Osteoblast (primary cell): ENCODE measurements at regions not wholly inside any gene's neighbourhood (a gene's known extent, or its start where the extent isn't known, plus 50 kb on each side); places are given as distances from the start of the nearest gene placed in this dataset.

Experiments used
- DNase-seq: peaks from one replicate; pipeline ENCODE4 v3.0.0; 2011; ENCODE audit warnings: low spot score, mixed read lengths; ENCODE audit not compliant: insufficient read length; ENCODE audit errors: missing footprints
- H2AFZ ChIP-seq: 2 replicates; pipeline ENCODE4 v1.6.0; 2011; ENCODE audit warnings: mild to moderate bottlenecking, low read length
- H3K27ac ChIP-seq: 2 replicates; pipeline ENCODE4 v1.5.1; 2011; ENCODE audit warnings: mild to moderate bottlenecking, low read depth, low read length, moderate library complexity
- H3K27me3 ChIP-seq: 2 replicates; pipeline ENCODE4 v1.6.0; 2012; ENCODE audit warnings: mild to moderate bottlenecking, control low read depth, inconsistent platforms, low read length, moderate library complexity; ENCODE audit not compliant: insufficient read depth
- H3K36me3 ChIP-seq: 2 replicates; pipeline ENCODE4 v1.5.1; 2011; ENCODE audit warnings: mild to moderate bottlenecking, low read length, control low read depth, moderate library complexity; ENCODE audit not compliant: insufficient read depth
- H3K4me1 ChIP-seq: 2 replicates; pipeline ENCODE4 v1.5.1; 2011; ENCODE audit warnings: mild to moderate bottlenecking, low read length, control low read depth, moderate library complexity; ENCODE audit not compliant: insufficient read depth
- H3K4me2 ChIP-seq: 2 replicates; pipeline ENCODE4 v1.6.0; 2011; ENCODE audit warnings: mild to moderate bottlenecking, low read length; ENCODE audit not compliant: insufficient read depth
- H3K4me3 ChIP-seq: fragments of 200-600 bp; sonication (generic); 3 replicates; pipeline ENCODE4 v1.5.1; 2012; ENCODE audit warnings: mild to moderate bottlenecking, low read length, inconsistent platforms; ENCODE audit not compliant: insufficient read depth
- H3K79me2 ChIP-seq: 2 replicates; pipeline ENCODE4 v1.6.0; 2012; ENCODE audit warnings: mild to moderate bottlenecking, low read length, control low read depth, inconsistent platforms; ENCODE audit not compliant: insufficient read depth
- H3K9me3 ChIP-seq: 2 replicates; pipeline ENCODE4 v1.5.1; 2011; ENCODE audit warnings: low read depth, low read length, control low read depth
- H4K20me1 ChIP-seq: 2 replicates; pipeline ENCODE4 v1.6.0; 2012; ENCODE audit warnings: mild to moderate bottlenecking, low read length, control low read depth; ENCODE audit not compliant: insufficient read depth
- TF ChIP-seq, protein P1 (sequence below): IDR thresholded peaks from 2 replicates; pipeline ENCODE4 v1.5.1; 2011; ENCODE audit warnings: mild to moderate bottlenecking, low read depth, low read length, moderate library complexity; ENCODE audit errors: extremely low read depth

DNA sequence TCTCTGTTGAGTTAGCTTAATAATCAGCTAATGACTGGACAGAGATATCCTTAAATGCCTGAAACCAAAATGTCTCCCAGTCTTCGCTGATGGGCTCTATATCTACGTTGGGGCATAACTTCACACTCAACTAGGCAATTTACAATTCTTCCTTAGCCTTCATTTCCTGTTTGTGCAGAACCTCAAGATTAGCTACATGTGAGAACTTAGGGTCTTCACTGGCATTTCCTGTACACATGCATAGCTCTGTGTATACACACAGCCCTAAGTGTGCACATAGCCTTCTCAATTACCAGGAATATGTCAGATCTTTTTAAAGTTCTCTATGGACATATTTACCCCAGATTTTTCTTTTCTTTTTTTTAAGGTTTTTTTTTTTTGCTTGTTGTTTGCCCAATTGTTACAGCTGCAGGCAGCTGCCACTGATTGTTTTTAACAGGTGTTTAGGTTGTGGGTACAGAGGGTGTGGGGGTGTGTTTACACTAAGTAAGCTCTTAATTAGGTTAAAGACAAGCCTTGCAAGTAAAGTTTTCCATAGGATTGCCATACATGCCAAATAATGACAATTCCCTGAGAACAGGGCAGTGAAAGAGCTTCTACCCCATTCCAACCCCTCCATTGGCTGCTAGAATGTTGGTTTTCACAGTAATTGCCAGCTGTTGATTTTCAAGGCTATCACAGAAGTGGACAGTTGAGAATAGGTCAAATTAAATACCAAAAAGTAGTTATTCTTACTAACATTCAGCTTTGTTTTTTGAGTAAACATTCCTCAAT is 441.0 kb downstream of the TLE4 start:
- no peak overlapping the region for H3K4me2 ChIP-seq
- no peaks in the 10 kb centered on the region for H3K79me2 ChIP-seq
- no peaks in the 10 kb centered on the region for H4K20me1 ChIP-seq
- no peak overlapping the region for H3K4me3 ChIP-seq
- no peaks in the 10 kb centered on the region for H3K4me1 ChIP-seq
- TF ChIP-seq, protein P1, sequence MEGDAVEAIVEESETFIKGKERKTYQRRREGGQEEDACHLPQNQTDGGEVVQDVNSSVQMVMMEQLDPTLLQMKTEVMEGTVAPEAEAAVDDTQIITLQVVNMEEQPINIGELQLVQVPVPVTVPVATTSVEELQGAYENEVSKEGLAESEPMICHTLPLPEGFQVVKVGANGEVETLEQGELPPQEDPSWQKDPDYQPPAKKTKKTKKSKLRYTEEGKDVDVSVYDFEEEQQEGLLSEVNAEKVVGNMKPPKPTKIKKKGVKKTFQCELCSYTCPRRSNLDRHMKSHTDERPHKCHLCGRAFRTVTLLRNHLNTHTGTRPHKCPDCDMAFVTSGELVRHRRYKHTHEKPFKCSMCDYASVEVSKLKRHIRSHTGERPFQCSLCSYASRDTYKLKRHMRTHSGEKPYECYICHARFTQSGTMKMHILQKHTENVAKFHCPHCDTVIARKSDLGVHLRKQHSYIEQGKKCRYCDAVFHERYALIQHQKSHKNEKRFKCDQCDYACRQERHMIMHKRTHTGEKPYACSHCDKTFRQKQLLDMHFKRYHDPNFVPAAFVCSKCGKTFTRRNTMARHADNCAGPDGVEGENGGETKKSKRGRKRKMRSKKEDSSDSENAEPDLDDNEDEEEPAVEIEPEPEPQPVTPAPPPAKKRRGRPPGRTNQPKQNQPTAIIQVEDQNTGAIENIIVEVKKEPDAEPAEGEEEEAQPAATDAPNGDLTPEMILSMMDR, result no peak
- H3K27me3 ChIP-seq, result no peaks in the 10 kb centered on the region
- H3K9me3 ChIP-seq, result no peaks in the 10 kb centered on the region
- no peaks in the 10 kb centered on the region for H3K36me3 ChIP-seq
- DNase-seq, result no peak
- no peak overlapping the region for H3K27ac ChIP-seq
- H2AFZ ChIP-seq, result no peak overlapping the region

GRCh38 chr9:80009204-80009603 is 437.4 kb downstream of the TLE4 start:
- no peaks in the 10 kb centered on the region for H3K36me3 ChIP-seq
- DNase-seq, result no peak
- TF ChIP-seq, protein P1, result no peak
- H3K4me2 ChIP-seq, result no peak overlapping the region
- H3K79me2 ChIP-seq, result no peaks in the 10 kb centered on the region
- no peak overlapping the region for H3K4me3 ChIP-seq
- no peaks in the 10 kb centered on the region for H3K4me1 ChIP-seq
- H3K27me3 ChIP-seq, result no peaks in the 10 kb centered on the region
- H3K9me3 ChIP-seq, result no peaks in the 10 kb centered on the region
- H2AFZ ChIP-seq, result no peak overlapping the region
- H4K20me1 ChIP-seq, result no peaks in the 10 kb centered on the region
- no peak overlapping the region for H3K27ac ChIP-seq

GRCh38 chr9:80004714-80005113 is 432.9 kb downstream of the TLE4 start:
- Histone ChIP-seq H3K4me1 (no peaks in the 10 kb centered on the region), H3K27ac (no peak overlapping the region), H3K79me2 (no peaks in the 10 kb centered on the region), H3K4me2 (no peak overlapping the region), H3K27me3 (no peaks in the 10 kb centered on the region), H3K9me3 (no peaks in the 10 kb centered on the region), H4K20me1 (no peaks in the 10 kb centered on the region), H3K36me3 (no peaks in the 10 kb centered on the region), H3K4me3 (no peak overlapping the region), H2AFZ (no peak overlapping the region)
- no peak for DNase-seq
- TF ChIP-seq, protein P1, result no peak

- Histone ChIP-seq H2AFZ (no peak overlapping the region), H4K20me1 (no peaks in the 10 kb centered on the region), H3K4me1 (no peaks in the 10 kb centered on the region), H3K27me3 (no peaks in the 10 kb centered on the region), H3K27ac (no peak overlapping the region), H3K4me2 (no peak overlapping the region), H3K36me3 (no peaks in the 10 kb centered on the region), H3K4me3 (no peak overlapping the region), H3K79me2 (no peaks in the 10 kb centered on the region), H3K9me3 (no peaks in the 10 kb centered on the region)
- no peak for DNase-seq
- TF ChIP-seq, protein P1, result no peak
These were observed 418.8 kb downstream of the TLE4 start for GRCh38 chr9:79990536-79990935.
